ENCODE measurements at regions not wholly inside any gene's neighbourhood (a gene's known extent, or its start where the extent isn't known, plus 50 kb on each side); places are given as distances from the start of the nearest gene placed in this dataset.

DNA sequence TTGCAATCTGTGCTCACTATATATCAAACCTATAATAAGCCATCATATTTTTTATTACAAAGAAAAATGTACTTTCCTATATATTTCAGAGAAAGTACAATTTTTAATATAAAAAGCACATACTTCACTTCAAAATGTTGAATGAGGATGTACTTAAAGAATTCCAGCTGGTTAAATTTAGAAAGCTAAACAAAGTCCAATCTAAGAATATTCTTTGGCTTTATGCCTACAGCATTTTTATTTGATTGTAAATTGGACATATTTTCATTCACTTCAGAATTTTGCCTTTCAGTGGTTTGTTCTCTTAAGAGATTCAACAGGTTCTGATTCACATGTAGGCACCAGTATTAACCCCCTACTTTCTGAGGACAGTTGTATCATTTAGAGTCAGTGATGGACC, 533.8 kb downstream of the CAAP1 start:
- TF ChIP-seq CTCF (conservative IDR thresholded peaks at IDR 0.05; ENCODE audit: low read depth, low read length) (no peak), EZH2 (IDR thresholded peaks at IDR 0.05; ENCODE audit: borderline replicate concordance, low read depth, low read length, poor library complexity, severe bottlenecking) (no peak)

All from A673 (cell line).